ENCODE measurements at regions not wholly inside any gene's neighbourhood (a gene's known extent, or its start where the extent isn't known, plus 50 kb on each side); places are given as distances from the start of the nearest gene placed in this dataset.

DNA sequence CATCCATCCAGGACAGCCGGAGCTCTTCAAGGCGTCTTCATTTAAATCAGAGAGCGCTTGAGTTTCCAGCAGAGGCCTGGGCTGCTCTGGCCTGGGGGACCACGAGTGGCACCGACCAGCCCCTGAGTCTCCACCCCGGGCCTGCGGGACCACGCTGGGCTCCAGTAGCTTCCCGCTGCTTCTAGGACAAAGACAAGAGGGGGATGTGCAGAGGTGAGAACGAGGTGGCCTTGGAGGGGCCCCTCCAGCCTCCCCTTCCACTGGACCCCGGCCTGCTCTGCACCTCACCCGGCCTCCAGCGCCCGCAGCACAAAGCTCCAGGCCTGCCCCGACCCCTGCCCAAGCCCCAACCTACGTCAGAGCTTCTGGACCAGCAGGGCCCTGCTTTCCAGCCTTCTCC is 81.6 kb downstream of the IRX2 start:
- TF ChIP-seq, protein P1, sequence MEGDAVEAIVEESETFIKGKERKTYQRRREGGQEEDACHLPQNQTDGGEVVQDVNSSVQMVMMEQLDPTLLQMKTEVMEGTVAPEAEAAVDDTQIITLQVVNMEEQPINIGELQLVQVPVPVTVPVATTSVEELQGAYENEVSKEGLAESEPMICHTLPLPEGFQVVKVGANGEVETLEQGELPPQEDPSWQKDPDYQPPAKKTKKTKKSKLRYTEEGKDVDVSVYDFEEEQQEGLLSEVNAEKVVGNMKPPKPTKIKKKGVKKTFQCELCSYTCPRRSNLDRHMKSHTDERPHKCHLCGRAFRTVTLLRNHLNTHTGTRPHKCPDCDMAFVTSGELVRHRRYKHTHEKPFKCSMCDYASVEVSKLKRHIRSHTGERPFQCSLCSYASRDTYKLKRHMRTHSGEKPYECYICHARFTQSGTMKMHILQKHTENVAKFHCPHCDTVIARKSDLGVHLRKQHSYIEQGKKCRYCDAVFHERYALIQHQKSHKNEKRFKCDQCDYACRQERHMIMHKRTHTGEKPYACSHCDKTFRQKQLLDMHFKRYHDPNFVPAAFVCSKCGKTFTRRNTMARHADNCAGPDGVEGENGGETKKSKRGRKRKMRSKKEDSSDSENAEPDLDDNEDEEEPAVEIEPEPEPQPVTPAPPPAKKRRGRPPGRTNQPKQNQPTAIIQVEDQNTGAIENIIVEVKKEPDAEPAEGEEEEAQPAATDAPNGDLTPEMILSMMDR (IDR thresholded peaks at IDR 0.05), result no peak
- no peaks in the 10 kb centered on the region for H3K9me3 ChIP-seq
- no peak overlapping the region for H3K27ac ChIP-seq
- no peak overlapping the region for H3K4me3 ChIP-seq
- H3K27me3 ChIP-seq, result no peaks in the 10 kb centered on the region
- no peaks in the 10 kb centered on the region for H3K4me1 ChIP-seq
- DNase-seq (ENCODE audit: low spot score), result no peak
- no peaks in the 10 kb centered on the region for H3K36me3 ChIP-seq

GRCh38 chr5:2669259-2669658 is 82.2 kb downstream of the IRX2 start:
- H3K27ac ChIP-seq, result no peak overlapping the region
- H3K36me3 ChIP-seq, result no peaks in the 10 kb centered on the region
- H3K4me3 ChIP-seq, result no peak overlapping the region
- no peak for DNase-seq (ENCODE audit: low spot score)
- TF ChIP-seq, protein P1 (IDR thresholded peaks at IDR 0.05), result no peak
- no peaks in the 10 kb centered on the region for H3K27me3 ChIP-seq
- H3K4me1 ChIP-seq, result no peaks in the 10 kb centered on the region
- no peaks in the 10 kb centered on the region for H3K9me3 ChIP-seq

GRCh38 chr5:2666081-2666480 is 85.4 kb downstream of the IRX2 start:
- no peak for DNase-seq (ENCODE audit: low spot score)
- H3K27me3 ChIP-seq, result no peaks in the 10 kb centered on the region
- H3K36me3 ChIP-seq, result no peaks in the 10 kb centered on the region

GRCh38 chr5:2663489-2663888 is 88.0 kb downstream of the IRX2 start:
- no peaks in the 10 kb centered on the region for H3K27me3 ChIP-seq
- no peaks in the 10 kb centered on the region for H3K4me1 ChIP-seq
- no peaks in the 10 kb centered on the region for H3K9me3 ChIP-seq
- H3K4me3 ChIP-seq, result no peak overlapping the region
- TF ChIP-seq, protein P1 (IDR thresholded peaks at IDR 0.05), result no peak
- no peak overlapping the region for H3K27ac ChIP-seq
- H3K36me3 ChIP-seq, result no peaks in the 10 kb centered on the region
- no peak for DNase-seq (ENCODE audit: low spot score)

More at GRCh38 chr5:2666081-2666480, 85.4 kb downstream of the IRX2 start:
- TF ChIP-seq, protein P1 (IDR thresholded peaks at IDR 0.05), result no peak
- H3K4me3 ChIP-seq, result no peak overlapping the region
- no peak overlapping the region for H3K27ac ChIP-seq
- H3K9me3 ChIP-seq, result no peaks in the 10 kb centered on the region
- no peaks in the 10 kb centered on the region for H3K4me1 ChIP-seq

DNA sequence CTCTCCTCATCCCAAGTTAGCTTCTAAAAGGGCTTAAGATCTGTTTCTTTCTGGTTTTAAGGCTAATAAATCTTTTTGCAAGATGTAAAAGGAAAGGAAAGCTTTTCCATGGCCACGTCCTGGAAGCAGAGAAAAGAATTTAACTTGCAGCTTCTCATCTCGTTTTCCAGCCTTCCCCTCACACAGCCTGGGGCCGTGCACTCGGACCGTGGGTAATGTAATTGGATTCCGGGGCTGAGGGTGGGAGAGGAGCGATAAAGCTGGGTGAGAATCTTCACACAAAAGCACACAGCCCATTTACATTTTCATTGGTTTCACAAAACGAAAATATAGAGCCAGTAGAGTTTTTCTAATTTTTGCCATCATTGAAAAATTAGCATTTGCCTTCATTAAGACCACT is 91.2 kb downstream of the IRX2 start:
- H3K27me3 ChIP-seq, result no peaks in the 10 kb centered on the region
- no peak overlapping the region for H3K27ac ChIP-seq
- peaks cover 0 to 9% of the 10 kb centered on the region in 2 donors for H3K4me1 ChIP-seq
- no peak overlapping the region for H3K4me3 ChIP-seq
- H3K9me3 ChIP-seq, result no peaks in the 10 kb centered on the region
- H3K36me3 ChIP-seq, result no peaks in the 10 kb centered on the region
- no peak for DNase-seq (ENCODE audit: low spot score)
- TF ChIP-seq, protein P1 (IDR thresholded peaks at IDR 0.05), result no peak

DNA sequence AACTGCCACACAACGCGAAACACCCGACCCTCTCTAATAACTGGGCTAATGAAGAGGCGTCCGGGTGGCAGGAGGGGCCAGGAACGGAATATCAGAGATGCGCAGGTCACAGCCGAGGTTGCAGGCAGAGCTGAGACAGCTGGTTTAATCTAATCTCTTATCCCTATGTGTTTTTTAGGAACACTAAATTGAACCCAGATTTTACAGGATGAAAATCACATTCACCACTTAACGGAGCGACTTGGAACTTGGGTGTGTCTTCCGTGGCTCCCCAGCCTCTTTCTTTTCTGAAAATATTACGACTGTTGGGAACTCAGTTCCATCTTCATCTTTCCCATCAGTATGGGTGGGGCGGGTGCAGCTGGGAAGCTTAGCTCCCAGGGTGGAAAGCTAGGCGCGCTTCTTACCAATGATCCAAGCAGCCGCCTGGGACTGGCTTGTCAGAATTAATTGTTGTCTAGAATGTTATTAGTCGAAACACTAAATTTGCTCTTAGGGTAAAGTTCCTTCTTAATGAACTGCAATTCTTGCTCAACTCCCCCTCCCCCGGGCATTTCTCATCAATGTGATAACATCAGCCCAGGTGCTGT is 92.5 kb downstream of the IRX2 start:
- no peak overlapping the region for H3K4me3 ChIP-seq
- no peak overlapping the region for H3K27ac ChIP-seq
- H3K36me3 ChIP-seq, result no peaks in the 10 kb centered on the region
- no peaks in the 10 kb centered on the region for H3K27me3 ChIP-seq
- H3K4me1 ChIP-seq, result peaks cover 0 to 9% of the 10 kb centered on the region in 2 donors
- no peaks in the 10 kb centered on the region for H3K9me3 ChIP-seq
- TF ChIP-seq, protein P1 (IDR thresholded peaks at IDR 0.05), result no peak
- no peak for DNase-seq (ENCODE audit: low spot score)
